ENCODE measurements at regions not wholly inside any gene's neighbourhood (a gene's known extent, or its start where the extent isn't known, plus 50 kb on each side); places are given as distances from the start of the nearest gene placed in this dataset.

GRCh38 chr21:19566975-19567374 is 1163.4 kb upstream of the TMPRSS15 start:
- Histone ChIP-seq H3K4me3 (no peak overlapping the region), H3K9me3 (no peaks in the 10 kb centered on the region), H3K36me3 (no peaks in the 10 kb centered on the region), H3K4me1 (no peaks in the 10 kb centered on the region), H3K27ac (no peak overlapping the region), H3K27me3 (no peaks in the 10 kb centered on the region)
- DNase-seq (ENCODE audit: low spot score in 2 of 2) = no peak
- no peak for TF ChIP-seq POLR2AphosphoS5 (IDR thresholded peaks at IDR 0.05)
- no peak for TF ChIP-seq POLR2A (IDR thresholded peaks at IDR 0.05)
- TF ChIP-seq EP300 (IDR thresholded peaks at IDR 0.05) = no peak
- TF ChIP-seq CTCF (IDR thresholded peaks at IDR 0.05) = no peak

- H3K36me3 ChIP-seq = no peaks in the 10 kb centered on the region
- no peak overlapping the region for H3K4me3 ChIP-seq
- DNase-seq (ENCODE audit: low spot score in 2 of 2) = no peak
- no peaks in the 10 kb centered on the region for H3K4me1 ChIP-seq
- no peaks in the 10 kb centered on the region for H3K27me3 ChIP-seq
- 69% methylated on average over 3 of the region's 3 CpGs for WGBS
- TF ChIP-seq POLR2AphosphoS5 (IDR thresholded peaks at IDR 0.05) = no peak
- no peak for TF ChIP-seq EP300 (IDR thresholded peaks at IDR 0.05)
- no peak for TF ChIP-seq CTCF (IDR thresholded peaks at IDR 0.05)
- TF ChIP-seq POLR2A (IDR thresholded peaks at IDR 0.05) = no peak
- no peaks in the 10 kb centered on the region for H3K9me3 ChIP-seq
- H3K27ac ChIP-seq = no peak overlapping the region
These were observed 1173.8 kb upstream of the TMPRSS15 start for GRCh38 chr21:19577381-19577780.

- H3K36me3 ChIP-seq = no peaks in the 10 kb centered on the region
- H3K27ac ChIP-seq = no peak overlapping the region
- H3K9me3 ChIP-seq = peaks cover 3% of the 10 kb centered on the region
- no peak for TF ChIP-seq POLR2A (IDR thresholded peaks at IDR 0.05)
- no peak for TF ChIP-seq EP300 (IDR thresholded peaks at IDR 0.05)
- TF ChIP-seq POLR2AphosphoS5 (IDR thresholded peaks at IDR 0.05) = no peak
- TF ChIP-seq CTCF (IDR thresholded peaks at IDR 0.05) = no peak
- H3K27me3 ChIP-seq = no peaks in the 10 kb centered on the region
- H3K4me1 ChIP-seq = no peaks in the 10 kb centered on the region
- no peak for DNase-seq (ENCODE audit: low spot score in 2 of 2)
- no peak overlapping the region for H3K4me3 ChIP-seq
These were observed 1186.5 kb upstream of the TMPRSS15 start for GRCh38 chr21:19590044-19590443.

- H3K9me3 ChIP-seq = no peaks in the 10 kb centered on the region
- no peaks in the 10 kb centered on the region for H3K27me3 ChIP-seq
- TF ChIP-seq POLR2A (IDR thresholded peaks at IDR 0.05) = no peak
- TF ChIP-seq EP300 (IDR thresholded peaks at IDR 0.05) = no peak
- TF ChIP-seq POLR2AphosphoS5 (IDR thresholded peaks at IDR 0.05) = no peak
- TF ChIP-seq CTCF (IDR thresholded peaks at IDR 0.05) = no peak
- no peak for DNase-seq (ENCODE audit: low spot score in 2 of 2)
- H3K36me3 ChIP-seq = no peaks in the 10 kb centered on the region
- no peaks in the 10 kb centered on the region for H3K4me1 ChIP-seq
- H3K4me3 ChIP-seq = no peak overlapping the region
- no peak overlapping the region for H3K27ac ChIP-seq
- WGBS = 68% methylated on average over 4 of the region's 4 CpGs
These were observed 1199.5 kb upstream of the TMPRSS15 start for GRCh38 chr21:19603011-19603593.

GRCh38 chr21:19608101-19608621 is 1204.6 kb upstream of the TMPRSS15 start:
- no peak for DNase-seq (ENCODE audit: low spot score in 2 of 2)
- Histone ChIP-seq H3K4me3 (no peak overlapping the region), H3K36me3 (no peaks in the 10 kb centered on the region), H3K27ac (no peak overlapping the region), H3K9me3 (no peaks in the 10 kb centered on the region), H3K27me3 (no peaks in the 10 kb centered on the region), H3K4me1 (no peaks in the 10 kb centered on the region)
- TF ChIP-seq POLR2AphosphoS5 (IDR thresholded peaks at IDR 0.05) (no peak), CTCF (IDR thresholded peaks at IDR 0.05) (no peak), POLR2A (IDR thresholded peaks at IDR 0.05) (no peak), EP300 (IDR thresholded peaks at IDR 0.05) (no peak)
- 28% methylated on average over 4 of the region's 4 CpGs for WGBS
